NT2/D1 (cell line): ENCODE measurements at regions not wholly inside any gene's neighbourhood (a gene's known extent, or its start where the extent isn't known, plus 50 kb on each side); places are given as distances from the start of the nearest gene placed in this dataset.

Experiments
- YY1 ChIP-seq: IDR thresholded peaks from 2 replicates; pipeline ENCODE4 v1.6.1; 2011; ENCODE audit not compliant: insufficient read length, insufficient read depth
- ZNF274 ChIP-seq: IDR thresholded peaks from 2 replicates; pipeline ENCODE4 v1.6.1; 2011; ENCODE audit warnings: mild to moderate bottlenecking, low read depth, low read length

DNA sequence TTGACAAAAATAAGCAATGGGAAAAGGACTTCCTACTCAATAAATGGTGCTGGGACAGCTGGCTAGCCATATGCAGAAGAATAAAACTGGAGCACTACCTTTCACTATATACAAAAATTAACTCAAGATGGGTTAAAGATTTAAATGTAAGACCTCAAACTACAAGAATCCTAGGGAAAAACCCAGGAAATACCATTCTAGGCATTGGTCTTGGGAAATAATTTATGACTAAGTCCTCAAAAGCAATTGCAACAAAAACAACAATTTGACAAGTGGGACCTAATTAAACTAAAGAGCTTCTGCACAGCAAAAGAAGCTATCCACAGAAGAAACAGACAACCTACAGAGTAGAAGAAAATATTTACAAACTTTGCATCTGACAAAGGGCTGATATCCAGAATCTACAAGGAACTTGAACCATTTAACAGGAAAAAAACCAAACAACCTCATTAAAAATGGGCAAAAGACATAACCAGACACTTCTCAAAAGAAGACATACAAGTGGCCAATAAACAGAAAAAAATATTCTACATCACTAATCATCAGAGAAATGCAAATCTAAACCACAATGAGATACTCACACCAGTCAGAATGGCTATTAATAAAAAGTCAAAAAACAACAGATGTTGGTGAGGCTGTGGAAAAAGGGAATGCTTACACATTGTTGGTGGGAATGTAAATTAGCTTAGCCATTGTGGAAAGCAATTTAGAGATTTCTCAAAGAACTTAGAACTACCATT is 75.2 kb upstream of the CPEB4 start:
- TF ChIP-seq ZNF274 = no peak
- no peak for TF ChIP-seq YY1
